Gastroesophageal sphincter (tissue), 3 donors: ENCODE measurements at regions not wholly inside any gene's neighbourhood (a gene's known extent, or its start where the extent isn't known, plus 50 kb on each side); places are given as distances from the start of the nearest gene placed in this dataset.

Source experiments
- POLR2A ChIP-seq, 2 donors: fragments of 450-650 bp; IDR thresholded peaks; one replicate each; pipeline ENCODE4 v1.6.1; 2017; ENCODE audit warnings: antibody characterized with exemption in 2 of 2, mild to moderate bottlenecking in 2 of 2, moderate library complexity in 1 of 2
- POLR2AphosphoS5 ChIP-seq: sonication (generic); formaldehyde crosslinking; IDR thresholded peaks from one replicate; pipeline ENCODE4 v1.6.1; 2017; ENCODE audit warnings: antibody characterized with exemption
- TF ChIP-seq, protein P1 (sequence below), 4 experiments: fragments of 200-600 bp in 2 of 4; fragments of 450-650 bp in 2 of 4; sonication (generic) in 1 of 4; IDR thresholded peaks; one replicate each; pipeline ENCODE4 v1.5.1; 2017 to 2019; ENCODE audit warnings: antibody characterized with exemption in 4 of 4, mild to moderate bottlenecking in 2 of 4, moderate library complexity in 2 of 4

DNA sequence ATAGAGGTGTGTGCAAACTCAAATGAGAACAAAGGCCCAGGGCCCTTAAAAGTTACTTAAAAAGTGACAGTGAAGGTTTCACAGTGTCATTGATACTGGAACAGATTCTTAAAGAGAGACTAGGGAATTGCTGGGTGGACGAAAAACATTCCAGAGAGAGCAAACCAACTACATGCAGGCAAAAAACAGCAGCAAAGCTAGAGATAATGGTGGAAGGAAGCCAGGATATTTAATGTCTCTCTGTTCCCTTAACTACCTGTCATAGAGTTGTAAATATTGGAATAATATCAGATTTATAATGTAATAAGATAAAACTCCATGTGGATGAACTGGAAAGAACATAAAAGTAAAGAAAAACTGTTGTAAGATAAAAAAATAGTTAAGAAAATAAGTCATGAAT, 508.6 kb downstream of the TAF11L14 start:
- TF ChIP-seq, protein P1, sequence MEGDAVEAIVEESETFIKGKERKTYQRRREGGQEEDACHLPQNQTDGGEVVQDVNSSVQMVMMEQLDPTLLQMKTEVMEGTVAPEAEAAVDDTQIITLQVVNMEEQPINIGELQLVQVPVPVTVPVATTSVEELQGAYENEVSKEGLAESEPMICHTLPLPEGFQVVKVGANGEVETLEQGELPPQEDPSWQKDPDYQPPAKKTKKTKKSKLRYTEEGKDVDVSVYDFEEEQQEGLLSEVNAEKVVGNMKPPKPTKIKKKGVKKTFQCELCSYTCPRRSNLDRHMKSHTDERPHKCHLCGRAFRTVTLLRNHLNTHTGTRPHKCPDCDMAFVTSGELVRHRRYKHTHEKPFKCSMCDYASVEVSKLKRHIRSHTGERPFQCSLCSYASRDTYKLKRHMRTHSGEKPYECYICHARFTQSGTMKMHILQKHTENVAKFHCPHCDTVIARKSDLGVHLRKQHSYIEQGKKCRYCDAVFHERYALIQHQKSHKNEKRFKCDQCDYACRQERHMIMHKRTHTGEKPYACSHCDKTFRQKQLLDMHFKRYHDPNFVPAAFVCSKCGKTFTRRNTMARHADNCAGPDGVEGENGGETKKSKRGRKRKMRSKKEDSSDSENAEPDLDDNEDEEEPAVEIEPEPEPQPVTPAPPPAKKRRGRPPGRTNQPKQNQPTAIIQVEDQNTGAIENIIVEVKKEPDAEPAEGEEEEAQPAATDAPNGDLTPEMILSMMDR (IDR thresholded peaks at IDR 0.05) = no peak
- TF ChIP-seq POLR2A (IDR thresholded peaks at IDR 0.05) (no peak), POLR2AphosphoS5 (no peak)
